Choroid plexus epithelial cell (primary cell): ENCODE measurements at regions not wholly inside any gene's neighbourhood (a gene's known extent, or its start where the extent isn't known, plus 50 kb on each side); places are given as distances from the start of the nearest gene placed in this dataset.

Experiments used
- DNase-seq: peaks from one replicate; pipeline ENCODE4 v3.0.0-alpha.2; 2010; ENCODE audit warnings: low read depth
- H3K4me3 ChIP-seq: 2 replicates; pipeline ENCODE4 v1.5.1; 2011; ENCODE audit warnings: low read depth, mild to moderate bottlenecking, control low read depth, low read length, moderate library complexity
- CTCF ChIP-seq: conservative IDR thresholded peaks from 2 replicates; pipeline ENCODE4 v1.5.1; 2011; ENCODE audit warnings: low read depth, mild to moderate bottlenecking, control low read depth, inconsistent platforms, low read length, moderate library complexity

GRCh38 chr4:166282081-166282770 is 409.2 kb downstream of the TLL1 start:
- no peak for TF ChIP-seq CTCF
- peak; percentile 10 for DNase-seq
- H3K4me3 ChIP-seq = no peak overlapping the region

- no peak for DNase-seq
- TF ChIP-seq CTCF = no peak
- H3K4me3 ChIP-seq = no peak overlapping the region
Observed at GRCh38 chr4:166284221-166284620, 411.2 kb downstream of the TLL1 start.

- TF ChIP-seq CTCF = no peak
- no peak for DNase-seq
- no peak overlapping the region for H3K4me3 ChIP-seq
Observed at GRCh38 chr4:166290426-166290825, 417.4 kb downstream of the TLL1 start.

GRCh38 chr4:166293556-166293955 is 420.5 kb downstream of the TLL1 start:
- peak; percentile 23 for DNase-seq

GRCh38 chr4:166301266-166301665 is 428.2 kb downstream of the TLL1 start:
- no peak overlapping the region for H3K4me3 ChIP-seq
- peak; percentile 46 for DNase-seq
- no peak for TF ChIP-seq CTCF

More at GRCh38 chr4:166293556-166293955, 420.5 kb downstream of the TLL1 start:
- no peak overlapping the region for H3K4me3 ChIP-seq
- no peak for TF ChIP-seq CTCF

- no peak overlapping the region for H3K4me3 ChIP-seq
- no peak for DNase-seq
- no peak for TF ChIP-seq CTCF
Observed at GRCh38 chr4:166308647-166309046, 435.6 kb downstream of the TLL1 start.

GRCh38 chr4:166309286-166309685 is 436.2 kb downstream of the TLL1 start:
- no peak overlapping the region for H3K4me3 ChIP-seq
- TF ChIP-seq CTCF = no peak
- no peak for DNase-seq
